AG09309 (cell line): ENCODE measurements at regions not wholly inside any gene's neighbourhood (a gene's known extent, or its start where the extent isn't known, plus 50 kb on each side); places are given as distances from the start of the nearest gene placed in this dataset.

Experiments used
- DNase-seq: peaks from one replicate; pipeline ENCODE4 v3.0.0-alpha.2; 2010; ENCODE audit warnings: low read depth
- H3K4me3 ChIP-seq: 2 replicates; pipeline ENCODE4 v1.5.1; 2011; ENCODE audit warnings: mild to moderate bottlenecking, low read depth, low read length, moderate library complexity; ENCODE audit not compliant: control insufficient read depth
- TF ChIP-seq, protein P1 (sequence below): IDR thresholded peaks from 2 replicates; pipeline ENCODE4 v1.5.1; 2011; ENCODE audit warnings: mild to moderate bottlenecking, low read depth, low read length, inconsistent platforms; ENCODE audit not compliant: insufficient read depth, control insufficient read depth; ENCODE audit errors: missing control alignments

DNA sequence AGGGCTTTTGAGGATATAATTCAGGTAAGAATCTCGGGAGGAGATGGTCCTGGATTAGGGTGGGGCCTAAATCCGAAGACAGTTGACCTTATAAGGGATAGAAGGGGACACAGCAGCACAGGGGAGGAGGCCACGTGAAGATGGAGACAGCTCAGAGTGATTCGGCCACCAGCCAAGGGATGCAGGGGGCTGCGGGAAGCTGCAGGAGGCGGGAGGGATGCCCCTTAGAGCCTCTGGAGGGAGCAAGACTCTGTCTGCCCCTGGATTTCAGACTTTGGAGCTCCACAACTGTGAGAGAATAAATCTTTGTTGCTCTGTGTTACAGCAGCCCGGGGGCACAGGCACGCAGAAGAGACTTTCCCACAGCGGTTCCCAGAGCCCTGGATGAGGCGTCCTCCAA is 143.7 kb downstream of the ASB1 start:
- no peak overlapping the region for H3K4me3 ChIP-seq
- no peak for DNase-seq
- TF ChIP-seq, protein P1, sequence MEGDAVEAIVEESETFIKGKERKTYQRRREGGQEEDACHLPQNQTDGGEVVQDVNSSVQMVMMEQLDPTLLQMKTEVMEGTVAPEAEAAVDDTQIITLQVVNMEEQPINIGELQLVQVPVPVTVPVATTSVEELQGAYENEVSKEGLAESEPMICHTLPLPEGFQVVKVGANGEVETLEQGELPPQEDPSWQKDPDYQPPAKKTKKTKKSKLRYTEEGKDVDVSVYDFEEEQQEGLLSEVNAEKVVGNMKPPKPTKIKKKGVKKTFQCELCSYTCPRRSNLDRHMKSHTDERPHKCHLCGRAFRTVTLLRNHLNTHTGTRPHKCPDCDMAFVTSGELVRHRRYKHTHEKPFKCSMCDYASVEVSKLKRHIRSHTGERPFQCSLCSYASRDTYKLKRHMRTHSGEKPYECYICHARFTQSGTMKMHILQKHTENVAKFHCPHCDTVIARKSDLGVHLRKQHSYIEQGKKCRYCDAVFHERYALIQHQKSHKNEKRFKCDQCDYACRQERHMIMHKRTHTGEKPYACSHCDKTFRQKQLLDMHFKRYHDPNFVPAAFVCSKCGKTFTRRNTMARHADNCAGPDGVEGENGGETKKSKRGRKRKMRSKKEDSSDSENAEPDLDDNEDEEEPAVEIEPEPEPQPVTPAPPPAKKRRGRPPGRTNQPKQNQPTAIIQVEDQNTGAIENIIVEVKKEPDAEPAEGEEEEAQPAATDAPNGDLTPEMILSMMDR, result no peak

DNA sequence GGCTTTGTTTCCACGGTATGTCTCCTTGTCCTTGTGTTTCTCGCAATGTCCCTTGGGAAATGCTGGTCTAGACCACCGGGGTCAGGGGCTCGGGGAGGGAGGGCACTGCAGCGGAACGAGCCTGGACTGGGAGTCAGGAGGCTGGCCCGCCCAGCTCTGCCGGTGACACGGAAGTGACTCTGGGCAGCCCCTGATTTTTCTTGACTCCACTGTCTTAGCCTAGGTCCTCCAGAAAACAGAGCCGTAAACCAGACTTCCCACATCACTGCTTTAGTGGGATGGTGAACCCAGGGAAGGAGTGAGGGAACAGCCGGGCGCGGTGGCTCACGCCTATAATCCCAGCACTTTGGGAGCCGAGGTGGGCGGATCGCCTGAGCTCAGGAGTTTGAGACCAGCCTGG is 144.2 kb downstream of the ASB1 start:
- TF ChIP-seq, protein P1, result no peak
- H3K4me3 ChIP-seq, result no peak overlapping the region
- no peak for DNase-seq

DNA sequence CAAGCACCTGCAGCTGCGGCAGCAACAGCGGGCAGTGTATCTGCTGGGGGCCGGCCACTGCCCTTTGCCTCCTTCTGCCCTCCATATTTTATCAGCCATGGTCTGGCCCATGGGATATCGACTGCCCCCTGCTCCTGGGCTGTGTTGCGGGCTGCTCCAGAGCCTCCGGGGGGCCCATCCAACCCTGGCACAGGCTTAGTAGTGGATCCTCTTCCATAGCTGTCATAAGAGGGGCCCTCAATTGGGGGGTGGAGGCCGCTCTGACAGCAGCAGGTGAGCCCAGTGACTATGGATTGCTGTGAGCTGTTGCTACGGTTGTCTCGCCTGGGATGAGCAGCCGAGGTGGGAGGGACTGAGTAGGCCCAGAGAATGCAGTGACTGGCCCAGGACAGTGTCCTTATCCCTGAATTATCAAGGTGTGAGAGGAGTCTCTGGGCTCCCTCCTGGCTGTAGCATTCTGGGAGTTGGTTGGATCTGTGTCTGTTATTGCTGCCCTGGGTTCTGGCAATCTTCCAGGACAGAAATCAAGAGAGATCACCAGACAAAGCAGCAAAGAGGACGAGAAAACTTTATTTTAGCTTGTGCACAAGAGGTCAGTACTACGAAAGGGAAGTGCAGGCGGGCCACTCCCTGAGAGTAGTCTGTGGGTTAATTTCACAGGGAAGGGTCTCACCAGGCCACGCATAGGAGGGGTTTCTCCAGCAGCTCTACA is 145.1 kb downstream of the ASB1 start:
- H3K4me3 ChIP-seq, result no peak overlapping the region
- no peak for DNase-seq
- TF ChIP-seq, protein P1, result no peak

DNA sequence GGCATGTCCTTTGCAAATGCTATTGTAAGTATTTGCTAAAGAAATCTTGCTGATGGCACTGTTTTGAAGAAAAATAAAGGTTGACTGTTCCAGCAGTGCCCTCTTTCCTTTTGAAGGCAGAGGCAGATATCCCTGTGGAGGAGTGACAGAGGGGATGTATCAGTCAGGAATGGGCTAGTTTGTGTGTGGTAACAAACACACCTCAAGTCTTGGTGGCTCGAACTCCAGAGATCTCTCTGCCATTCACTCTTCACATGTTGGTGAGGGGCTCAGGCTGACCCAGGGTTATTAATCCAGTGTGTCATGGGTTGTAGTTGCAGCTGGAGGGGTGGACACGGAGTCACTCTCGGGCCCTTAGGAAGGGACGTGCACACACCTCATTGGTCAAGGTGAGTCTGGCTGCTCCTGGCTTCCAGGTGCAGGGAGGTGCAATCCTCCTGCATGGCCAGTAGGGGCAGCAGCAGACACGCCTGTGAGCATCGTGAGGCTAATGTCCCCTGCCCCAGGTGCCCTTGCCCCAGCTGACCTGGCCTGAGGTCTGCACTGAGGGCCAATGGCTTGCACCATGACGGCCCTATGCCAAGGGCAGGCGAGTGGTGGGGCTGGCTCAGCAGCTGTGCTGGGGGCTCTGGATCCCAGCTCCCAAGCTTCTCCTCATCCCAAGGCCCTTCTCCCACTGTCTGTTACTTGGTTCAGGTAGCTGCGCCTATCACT is 146.5 kb downstream of the ASB1 start:
- H3K4me3 ChIP-seq, result no peak overlapping the region
- DNase-seq, result no peak
- TF ChIP-seq, protein P1, result peak; percentile 50

DNA sequence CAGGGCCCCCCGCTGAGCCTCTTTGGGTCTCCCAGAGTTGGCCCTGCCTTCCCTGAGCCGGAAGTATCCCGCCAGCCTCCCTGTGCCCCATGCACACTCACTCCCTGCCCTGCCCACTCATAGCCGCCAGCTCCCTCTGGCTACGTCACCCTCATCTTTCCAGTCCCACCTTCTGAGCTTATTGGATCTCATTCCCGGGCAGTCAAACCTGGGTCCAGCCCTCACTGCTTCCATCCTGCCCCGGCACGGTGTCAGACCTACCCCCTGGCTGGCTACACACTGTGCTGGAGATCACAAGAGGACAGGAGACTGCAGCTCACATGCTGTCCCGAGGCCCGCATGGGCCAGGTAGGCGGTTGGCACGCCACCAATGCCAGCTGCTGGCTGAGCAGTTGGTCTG is 147.2 kb downstream of the ASB1 start:
- no peak for DNase-seq
- H3K4me3 ChIP-seq, result no peak overlapping the region
- TF ChIP-seq, protein P1, result no peak

DNA sequence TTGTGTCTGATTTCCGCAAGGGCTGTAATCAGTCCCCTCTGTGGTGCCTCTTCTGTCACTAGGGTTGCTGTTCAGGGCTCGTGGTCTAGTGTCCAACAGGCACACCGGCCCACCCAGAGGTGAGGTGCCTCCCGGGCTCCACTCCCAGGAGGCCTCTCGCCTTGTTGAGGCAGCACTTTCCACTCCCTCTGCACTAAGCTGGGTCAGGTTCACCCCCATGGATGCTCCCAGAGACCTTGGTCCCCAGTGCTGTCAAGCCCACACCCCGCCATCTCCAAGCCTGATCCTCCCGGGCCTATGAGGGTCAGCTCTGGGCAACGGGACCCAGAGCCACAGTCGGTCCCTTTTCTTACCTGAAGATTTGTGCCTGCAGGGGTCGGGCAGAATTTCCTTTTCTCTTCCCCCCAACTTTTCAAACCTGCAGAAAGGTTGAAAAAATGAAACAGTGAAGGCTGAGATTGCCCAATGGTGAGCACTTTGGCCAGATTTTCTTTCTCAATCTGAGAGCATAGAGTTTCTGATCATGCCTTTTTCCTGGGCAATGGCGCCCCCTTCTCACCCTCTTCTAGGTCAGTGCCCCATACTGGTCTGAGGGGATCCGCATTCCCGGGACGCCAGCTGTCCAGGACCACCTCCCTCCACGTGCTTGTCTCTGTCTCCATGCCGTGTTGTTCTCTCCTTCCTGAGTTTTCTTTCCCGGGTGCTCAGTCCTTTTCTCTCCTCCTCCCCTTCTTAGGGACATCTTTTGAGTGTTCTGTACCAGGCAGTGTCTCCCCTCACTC is 148.0 kb downstream of the ASB1 start:
- no peak overlapping the region for H3K4me3 ChIP-seq

More for the DNA sequence above, 148.0 kb downstream of the ASB1 start:
- TF ChIP-seq, protein P1, result no peak
- no peak for DNase-seq
